ENCODE measurements at regions not wholly inside any gene's neighbourhood (a gene's known extent, or its start where the extent isn't known, plus 50 kb on each side); places are given as distances from the start of the nearest gene placed in this dataset.

DNA sequence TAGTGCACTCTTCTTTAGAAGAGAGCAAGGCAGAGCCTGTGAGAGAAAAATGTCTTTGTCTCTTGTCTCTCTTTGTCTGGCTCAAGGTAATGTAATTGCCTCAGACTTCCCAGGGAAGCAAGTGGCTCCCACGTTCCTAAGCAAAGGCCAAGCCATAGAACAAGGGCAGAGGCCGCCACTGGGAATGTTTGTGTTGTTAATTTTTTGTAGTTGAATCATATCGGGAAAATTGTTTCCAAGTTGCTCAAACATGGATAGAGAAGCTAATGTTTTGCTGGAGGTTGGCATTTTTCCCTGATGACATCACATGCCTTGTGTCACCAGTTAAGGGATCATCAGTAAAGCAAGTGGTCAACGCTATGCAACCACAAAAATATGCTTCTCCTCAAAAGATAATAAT is 211.5 kb upstream of the FOXA2 start:
- H3K4me2 ChIP-seq (ENCODE audit: insufficient read depth, low read length) = peak overlapping the region; percentile 58
- DNase-seq (ENCODE audit: low read depth, low spot score) (peak; percentile 98), FAIRE-seq (peak; percentile 96)
- POLR2A ChIA-PET = no interaction called here
- no TSS peak for BruUV-seq (replicated peaks)
- H3K79me2 ChIP-seq (ENCODE audit: control insufficient read depth, insufficient read depth, low read length) = no peaks in the 10 kb centered on the region
- H3K9ac ChIP-seq (replicated peaks; ENCODE audit: extremely low read depth, insufficient read depth, low read length) = peak overlapping the region; percentile 49
- no peaks in the 10 kb centered on the region for H3K27me3 ChIP-seq (ENCODE audit: control insufficient read depth in 2 of 2, insufficient read depth in 2 of 2, low read length in 2 of 2)
- H3K27ac ChIP-seq (ENCODE audit: insufficient read depth, low read depth, low read length) = peak overlapping the region; percentile 100
- H3K36me3 ChIP-seq (ENCODE audit: control insufficient read depth in 2 of 2, extremely low read depth in 1 of 2, insufficient read depth in 2 of 2, low read length in 2 of 2) = no peaks in the 10 kb centered on the region
- H4K20me1 ChIP-seq (replicated peaks; ENCODE audit: control insufficient read depth, extremely low read depth, insufficient read depth, low read length) = no peaks in the 10 kb centered on the region
- H3K4me3 ChIP-seq (replicated peaks in 1 of 3; ENCODE audit: insufficient read depth in 1 of 3, low read depth in 1 of 3, low read length in 3 of 3) = no peak overlapping the region
- H3K9me3 ChIP-seq (replicated peaks; ENCODE audit: control insufficient read depth, insufficient read depth, low read length) = no peaks in the 10 kb centered on the region
- H2AFZ ChIP-seq (ENCODE audit: low read depth, low read length) = peak overlapping the region; percentile 75
- dilution Hi-C loops (cut with MboI; ENCODE audit: extremely low pct_ligation_motif_present, low sequenced_read_pairs) (no loop called here), intact Hi-C loops (cut with micrococcal nuclease) (loop anchor here (1.0 to 10.0 kb wide), 11 partner anchors 33 to 556 kb away; partner anchors contain the start of genes CD93, NXT1 and THBD)
- TF ChIP-seq, protein P1, sequence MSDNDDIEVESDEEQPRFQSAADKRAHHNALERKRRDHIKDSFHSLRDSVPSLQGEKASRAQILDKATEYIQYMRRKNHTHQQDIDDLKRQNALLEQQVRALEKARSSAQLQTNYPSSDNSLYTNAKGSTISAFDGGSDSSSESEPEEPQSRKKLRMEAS (IDR thresholded peaks at IDR 0.05; ENCODE audit: insufficient read depth, insufficient read length) = no peak
- no peak for TF ChIP-seq MYC (IDR thresholded peaks at IDR 0.05; ENCODE audit: low read depth, low read length)
- TF ChIP-seq CTCF (IDR thresholded peaks at IDR 0.05; ENCODE audit: extremely low read depth in 1 of 2, insufficient read depth in 1 of 2, low read depth in 1 of 2, low read length in 2 of 2) = no peak
- TF ChIP-seq POLR2A (IDR thresholded peaks at IDR 0.05; ENCODE audit: low read depth, low read length) = peak; percentile 50
- peak; percentile 45 for TF ChIP-seq GATA2 (IDR thresholded peaks at IDR 0.05; ENCODE audit: insufficient read depth, insufficient read length, low read depth, low read length)
- TF ChIP-seq JUN (IDR thresholded peaks at IDR 0.05; ENCODE audit: borderline replicate concordance, insufficient read depth, insufficient read length, low read depth) = peak; percentile 93
- TF ChIP-seq FOS (IDR thresholded peaks at IDR 0.05; ENCODE audit: borderline replicate concordance, insufficient read depth, low read length) = peak; percentile 93
- TF ChIP-seq EZH2 (IDR thresholded peaks at IDR 0.05; ENCODE audit: borderline replicate concordance, low read depth, low read length, severe bottlenecking) = no peak
- peak; percentile 66 for TF ChIP-seq POLR2AphosphoS5 (IDR thresholded peaks at IDR 0.05; ENCODE audit: insufficient read depth, low read depth, low read length)
- H3K4me1 ChIP-seq (ENCODE audit: control insufficient read depth, extremely low read depth, insufficient read depth, low read length) = peaks cover 43% of the 10 kb centered on the region
- CTCF ChIA-PET = interaction anchor here (1.0 to 3.3 kb wide), 11 partner anchors 9 to 439 kb away, joined by 3 to 21 read pairs (median 3); no protein-coding TSS in a partner anchor
- no peaks in the 10 kb centered on the region for H3K9me1 ChIP-seq (replicated peaks; ENCODE audit: control insufficient read depth, extremely low read depth, insufficient read depth, low read length)

Measured in endothelial cell of umbilical vein (primary cell).